B cell (primary cell): ENCODE measurements at regions not wholly inside any gene's neighbourhood (a gene's known extent, or its start where the extent isn't known, plus 50 kb on each side); places are given as distances from the start of the nearest gene placed in this dataset.

Experiments
- ATAC-seq: fragments of 200-7000 bp; cut with Tn5 transposase; one replicate; pipeline ENCODE4 v1.10.0; 2021; ENCODE audit warnings: low read depth, mild to moderate bottlenecking, moderate number of reproducible peaks, moderate library complexity
- CTCF ChIA-PET: fragments of 350-600 bp; sonication (Branson Sonifier 250); formaldehyde crosslinking; loops from one replicate; lab custom pipeline; 2021; ENCODE audit warnings: antibody characterized with exemption, inconsistent platforms; lab: Charles Lee
- POLR2A ChIA-PET: fragments of 350-600 bp; sonication (Branson Sonifier 250); formaldehyde crosslinking; loops from one replicate; lab custom pipeline; 2021; ENCODE audit warnings: antibody characterized with exemption; lab: Charles Lee
- DNase-seq: peaks from one replicate; pipeline ENCODE4 v3.0.0; 2013
- H2AFZ ChIP-seq: 2 replicates; pipeline ENCODE4 v1.6.1; 2012; ENCODE audit warnings: mild to moderate bottlenecking, low read depth, low read length; ENCODE audit not compliant: insufficient read depth, poor library complexity, severe bottlenecking
- H3K27ac ChIP-seq, 2 donors: 1 replicate in 1 of 2; 2 replicates in 1 of 2; pipeline ENCODE4 v1.5.1; 2012 to 2013; ENCODE audit warnings: low read length in 2 of 2, mild to moderate bottlenecking in 2 of 2, moderate library complexity in 1 of 2
- H3K27me3 ChIP-seq, 4 experiments: fragments of 200-600 bp in 1 of 4; sonication (generic) in 1 of 4; replicated peaks in 1 of 4; 1 replicate in 2 of 4; 2 replicates in 2 of 4; pipeline versions ENCODE4 v1.6.1 to v1.7.0; 2013 to 2016; ENCODE audit warnings: low read length in 3 of 4, mild to moderate bottlenecking in 2 of 4, mixed read lengths in 1 of 4, moderate library complexity in 1 of 4; ENCODE audit not compliant: insufficient read depth in 4 of 4, control insufficient read depth in 3 of 4; ENCODE audit errors: control extremely low read depth in 1 of 4
- H3K36me3 ChIP-seq, 2 experiments: replicated peaks in 1 of 2; 1 replicate in 1 of 2; 2 replicates in 1 of 2; pipeline versions ENCODE4 v1.6.1 to v1.7.1; 2013; ENCODE audit warnings: low read length in 1 of 2; ENCODE audit not compliant: insufficient read depth in 2 of 2, control insufficient read depth in 1 of 2; ENCODE audit errors: control extremely low read depth in 1 of 2, extremely low read depth in 1 of 2
- H3K4me1 ChIP-seq, 2 donors: fragments of 200-600 bp in 1 of 2; sonication (generic) in 1 of 2; 1 replicate in 1 of 2; 2 replicates in 1 of 2; pipeline versions ENCODE4 v1.5.1 to v1.6.1; 2013 to 2017; ENCODE audit warnings: low read length in 2 of 2; ENCODE audit not compliant: control insufficient read depth in 2 of 2, insufficient read depth in 2 of 2
- H3K4me2 ChIP-seq: replicated peaks from 2 replicates; pipeline ENCODE3; 2012; ENCODE audit warnings: mild to moderate bottlenecking, low read depth, low read length; ENCODE audit not compliant: poor library complexity, severe bottlenecking
- H3K4me3 ChIP-seq, 5 experiments: fragments of 200-600 bp in 1 of 5; sonication (generic) in 1 of 5; 1 replicate in 3 of 5; 2 replicates in 2 of 5; pipeline versions ENCODE4 v1.5.1 to v1.7.0; 2011 to 2016; ENCODE audit warnings: low read length in 4 of 5, mild to moderate bottlenecking in 4 of 5, low read depth in 2 of 5, control low read depth in 1 of 5, moderate library complexity in 1 of 5; ENCODE audit not compliant: insufficient read depth in 1 of 5; ENCODE audit errors: control extremely low read depth in 1 of 5, extremely low read depth in 1 of 5
- H3K79me2 ChIP-seq: fragments of 200-600 bp; sonication (generic); one replicate; pipeline ENCODE4 v1.6.0; 2016; ENCODE audit warnings: low read length; ENCODE audit not compliant: control insufficient read depth, insufficient read depth
- H3K9ac ChIP-seq: fragments of 200-600 bp; sonication (generic); 2 replicates; pipeline ENCODE4 v1.6.1; 2017; ENCODE audit warnings: mild to moderate bottlenecking, low read length, moderate library complexity
- H3K9me3 ChIP-seq, 3 donors: one replicate each; pipeline versions ENCODE4 v1.6.1 to v1.7.1; 2013; ENCODE audit warnings: low read length in 2 of 3; ENCODE audit not compliant: control insufficient read depth in 2 of 3, insufficient read depth in 1 of 3; ENCODE audit errors: control extremely low read depth in 1 of 3
- H4K20me1 ChIP-seq: 2 replicates; pipeline ENCODE4 v1.6.0; 2012; ENCODE audit warnings: mild to moderate bottlenecking, low read length; ENCODE audit not compliant: insufficient read depth, control insufficient read depth, poor library complexity, severe bottlenecking
- H3K27ac Mint-ChIP-seq: one replicate; pipeline ENCODE4 v1.8.0; 2021; ENCODE audit warnings: mixed read lengths
- H3K27me3 Mint-ChIP-seq: one replicate; pipeline ENCODE4 v1.8.0; 2021; ENCODE audit warnings: mixed read lengths
- H3K4me1 Mint-ChIP-seq: one replicate; pipeline ENCODE4 v1.8.0; 2021; ENCODE audit warnings: mixed read lengths
- H3K4me3 Mint-ChIP-seq: one replicate; pipeline ENCODE4 v1.8.0; 2021; ENCODE audit warnings: mixed read lengths
- H3K9me3 Mint-ChIP-seq: one replicate; pipeline ENCODE4 v1.8.0; 2022; ENCODE audit warnings: mixed read lengths; ENCODE audit not compliant: insufficient read depth
- CTCF ChIP-seq: fragments of 200-600 bp; IDR thresholded peaks from one replicate; pipeline ENCODE4 v1.8.0; 2022; ENCODE audit warnings: antibody characterized with exemption, mild to moderate bottlenecking
- EZH2 ChIP-seq: IDR thresholded peaks from 2 replicates; pipeline ENCODE4 v1.6.1; 2012; ENCODE audit warnings: borderline replicate concordance, low read depth, mild to moderate bottlenecking, moderate library complexity, low read length; ENCODE audit not compliant: insufficient read depth, poor library complexity, severe bottlenecking
- WGBS: methylation state at CpG from one replicate; pipeline ENCODE4 v1.1.5; 2013; ENCODE audit warnings: missing lambda C conversion rate; ENCODE audit not compliant: insufficient coverage; 5-methylcytosine and 5-hydroxymethylcytosine counted together
- intact Hi-C: fragments of 100-400 bp; cut with micrococcal nuclease; formaldehyde crosslinking; loops from one replicate; pipeline ENCODE4 v1.10.0; 2022

- Histone ChIP-seq H3K4me1 (no peaks in the 10 kb centered on the region), H3K27ac (no peak overlapping the region), H3K4me2 (no peak overlapping the region), H3K36me3 (no peaks in the 10 kb centered on the region), H3K9ac (no peak overlapping the region), H4K20me1 (no peaks in the 10 kb centered on the region), H3K27me3 (no peaks in the 10 kb centered on the region), H3K9me3 (peaks cover 0 to 3% (median 1%) of the 10 kb centered on the region in 3 donors), H3K4me3 (no peak overlapping the region), H3K79me2 (no peaks in the 10 kb centered on the region), H2AFZ (no peak overlapping the region)
- intact Hi-C loops, result no loop called here
- H3K27ac Mint-ChIP-seq, result no peak overlapping the region
- H3K4me1 Mint-ChIP-seq, result no peaks in the 10 kb centered on the region
- no peak for ATAC-seq
- H3K4me3 Mint-ChIP-seq, result no peak overlapping the region
- POLR2A ChIA-PET, result no interaction called here
- no peak for TF ChIP-seq CTCF
- TF ChIP-seq EZH2, result no peak
- H3K27me3 Mint-ChIP-seq, result no peaks in the 10 kb centered on the region
- DNase-seq, result no peak
- no peaks in the 10 kb centered on the region for H3K9me3 Mint-ChIP-seq
- CTCF ChIA-PET, result no interaction called here
Measured at GRCh38 chr13:86569974-86570373, 770.8 kb upstream of the SLITRK6 start.

GRCh38 chr13:86572115-86572514 is 772.9 kb upstream of the SLITRK6 start:
- Histone ChIP-seq H3K4me1 (no peaks in the 10 kb centered on the region), H2AFZ (no peak overlapping the region), H3K9me3 (peaks cover 0 to 1% (median under 1%) of the 10 kb centered on the region in 3 donors), H4K20me1 (no peaks in the 10 kb centered on the region), H3K27ac (no peak overlapping the region), H3K36me3 (no peaks in the 10 kb centered on the region), H3K4me3 (no peak overlapping the region), H3K27me3 (no peaks in the 10 kb centered on the region), H3K4me2 (no peak overlapping the region), H3K79me2 (no peaks in the 10 kb centered on the region), H3K9ac (no peak overlapping the region)
- DNase-seq (no peak), ATAC-seq (no peak)
- H3K4me1 Mint-ChIP-seq, result no peaks in the 10 kb centered on the region
- H3K9me3 Mint-ChIP-seq, result no peaks in the 10 kb centered on the region
- POLR2A ChIA-PET, result no interaction called here
- CTCF ChIA-PET, result no interaction called here
- no peaks in the 10 kb centered on the region for H3K27me3 Mint-ChIP-seq
- H3K4me3 Mint-ChIP-seq, result no peak overlapping the region
- TF ChIP-seq EZH2 (no peak), CTCF (no peak)
- H3K27ac Mint-ChIP-seq, result no peak overlapping the region
- WGBS, result 0% methylated on average over 1 of the region's 2 CpGs
- intact Hi-C loops, result no loop called here
